ENCODE measurements at regions not wholly inside any gene's neighbourhood (a gene's known extent, or its start where the extent isn't known, plus 50 kb on each side); places are given as distances from the start of the nearest gene placed in this dataset.

- Histone ChIP-seq H3K36me3 (ENCODE audit: control insufficient read depth, insufficient read depth, low read length) (no peaks in the 10 kb centered on the region), H3K9me3 (ENCODE audit: control insufficient read depth, insufficient read depth, low read length) (no peaks in the 10 kb centered on the region), H3K27ac (ENCODE audit: low read length) (no peak overlapping the region), H3K4me1 (ENCODE audit: control insufficient read depth, insufficient read depth, low read length) (no peaks in the 10 kb centered on the region), H3K4me3 (ENCODE audit: low read length) (no peak overlapping the region), H3K27me3 (ENCODE audit: control insufficient read depth, insufficient read depth, low read length) (no peaks in the 10 kb centered on the region)
- no CpG with 5 or more reads among the region's 7 CpGs for WGBS (ENCODE audit: insufficient coverage, insufficient read length)
- no peak for DNase-seq (ENCODE audit: low read depth, low spot score)
These were observed 131.8 kb upstream of the VSTM2B start for GRCh38 chr19:29393915-29394460.

GRCh38 chr19:29395111-29395733, 130.6 kb upstream of the VSTM2B start:
- no peak for DNase-seq (ENCODE audit: low read depth, low spot score)
- H3K36me3 ChIP-seq (ENCODE audit: control insufficient read depth, insufficient read depth, low read length): no peaks in the 10 kb centered on the region
- no peaks in the 10 kb centered on the region for H3K9me3 ChIP-seq (ENCODE audit: control insufficient read depth, insufficient read depth, low read length)
- H3K27ac ChIP-seq (ENCODE audit: low read length): no peak overlapping the region
- no peaks in the 10 kb centered on the region for H3K27me3 ChIP-seq (ENCODE audit: control insufficient read depth, insufficient read depth, low read length)
- no peaks in the 10 kb centered on the region for H3K4me1 ChIP-seq (ENCODE audit: control insufficient read depth, insufficient read depth, low read length)
- WGBS (ENCODE audit: insufficient coverage, insufficient read length): no CpG with 5 or more reads among the region's 13 CpGs
- H3K4me3 ChIP-seq (ENCODE audit: low read length): no peak overlapping the region

GRCh38 chr19:29395734-29396414, 129.9 kb upstream of the VSTM2B start:
- Histone ChIP-seq H3K9me3 (ENCODE audit: control insufficient read depth, insufficient read depth, low read length) (no peaks in the 10 kb centered on the region), H3K4me3 (ENCODE audit: low read length) (no peak overlapping the region), H3K27ac (ENCODE audit: low read length) (no peak overlapping the region), H3K4me1 (ENCODE audit: control insufficient read depth, insufficient read depth, low read length) (no peaks in the 10 kb centered on the region), H3K27me3 (ENCODE audit: control insufficient read depth, insufficient read depth, low read length) (no peaks in the 10 kb centered on the region), H3K36me3 (ENCODE audit: control insufficient read depth, insufficient read depth, low read length) (no peaks in the 10 kb centered on the region)
- WGBS (ENCODE audit: insufficient coverage, insufficient read length): no CpG with 5 or more reads among the region's 4 CpGs
- DNase-seq (ENCODE audit: low read depth, low spot score): no peak

- Histone ChIP-seq H3K27ac (ENCODE audit: low read length) (no peak overlapping the region), H3K36me3 (ENCODE audit: control insufficient read depth, insufficient read depth, low read length) (no peaks in the 10 kb centered on the region), H3K27me3 (ENCODE audit: control insufficient read depth, insufficient read depth, low read length) (no peaks in the 10 kb centered on the region), H3K4me1 (ENCODE audit: control insufficient read depth, insufficient read depth, low read length) (no peaks in the 10 kb centered on the region), H3K9me3 (ENCODE audit: control insufficient read depth, insufficient read depth, low read length) (no peaks in the 10 kb centered on the region), H3K4me3 (ENCODE audit: low read length) (no peak overlapping the region)
- no CpG with 5 or more reads among the region's 2 CpGs for WGBS (ENCODE audit: insufficient coverage, insufficient read length)
- no peak for DNase-seq (ENCODE audit: low read depth, low spot score)
These were observed 128.9 kb upstream of the VSTM2B start for GRCh38 chr19:29396925-29397324.

- H3K27ac ChIP-seq (ENCODE audit: low read length): no peak overlapping the region
- H3K4me3 ChIP-seq (ENCODE audit: low read length): no peak overlapping the region
- no peaks in the 10 kb centered on the region for H3K4me1 ChIP-seq (ENCODE audit: control insufficient read depth, insufficient read depth, low read length)
- H3K9me3 ChIP-seq (ENCODE audit: control insufficient read depth, insufficient read depth, low read length): no peaks in the 10 kb centered on the region
- no peak for DNase-seq (ENCODE audit: low read depth, low spot score)
- H3K36me3 ChIP-seq (ENCODE audit: control insufficient read depth, insufficient read depth, low read length): no peaks in the 10 kb centered on the region
- WGBS (ENCODE audit: insufficient coverage, insufficient read length): no CpG with 5 or more reads among the region's 7 CpGs
- H3K27me3 ChIP-seq (ENCODE audit: control insufficient read depth, insufficient read depth, low read length): no peaks in the 10 kb centered on the region
These were observed 128.0 kb upstream of the VSTM2B start for GRCh38 chr19:29397748-29398147.

GRCh38 chr19:29399804-29400203, 126.0 kb upstream of the VSTM2B start:
- Histone ChIP-seq H3K9me3 (ENCODE audit: control insufficient read depth, insufficient read depth, low read length) (no peaks in the 10 kb centered on the region), H3K4me3 (ENCODE audit: low read length) (no peak overlapping the region), H3K27me3 (ENCODE audit: control insufficient read depth, insufficient read depth, low read length) (no peaks in the 10 kb centered on the region), H3K4me1 (ENCODE audit: control insufficient read depth, insufficient read depth, low read length) (no peaks in the 10 kb centered on the region), H3K27ac (ENCODE audit: low read length) (no peak overlapping the region), H3K36me3 (ENCODE audit: control insufficient read depth, insufficient read depth, low read length) (no peaks in the 10 kb centered on the region)
- no CpG with 5 or more reads among the region's 8 CpGs for WGBS (ENCODE audit: insufficient coverage, insufficient read length)
- DNase-seq (ENCODE audit: low read depth, low spot score): no peak

- no peak overlapping the region for H3K4me3 ChIP-seq (ENCODE audit: low read length)
- no peaks in the 10 kb centered on the region for H3K4me1 ChIP-seq (ENCODE audit: control insufficient read depth, insufficient read depth, low read length)
- WGBS (ENCODE audit: insufficient coverage, insufficient read length): no CpG with 5 or more reads among the region's 23 CpGs
- no peaks in the 10 kb centered on the region for H3K36me3 ChIP-seq (ENCODE audit: control insufficient read depth, insufficient read depth, low read length)
- H3K27ac ChIP-seq (ENCODE audit: low read length): no peak overlapping the region
- no peak for DNase-seq (ENCODE audit: low read depth, low spot score)
- H3K27me3 ChIP-seq (ENCODE audit: control insufficient read depth, insufficient read depth, low read length): no peaks in the 10 kb centered on the region
- H3K9me3 ChIP-seq (ENCODE audit: control insufficient read depth, insufficient read depth, low read length): no peaks in the 10 kb centered on the region
These were observed 124.7 kb upstream of the VSTM2B start for GRCh38 chr19:29400917-29401711.

GRCh38 chr19:29401712-29402421, 123.9 kb upstream of the VSTM2B start:
- no peaks in the 10 kb centered on the region for H3K27me3 ChIP-seq (ENCODE audit: control insufficient read depth, insufficient read depth, low read length)
- no CpG with 5 or more reads among the region's 14 CpGs for WGBS (ENCODE audit: insufficient coverage, insufficient read length)
- H3K4me3 ChIP-seq (ENCODE audit: low read length): no peak overlapping the region

GRCh38 chr19:29402563-29402962, 123.2 kb upstream of the VSTM2B start:
- H3K4me1 ChIP-seq (ENCODE audit: control insufficient read depth, insufficient read depth, low read length): no peaks in the 10 kb centered on the region
- no peaks in the 10 kb centered on the region for H3K36me3 ChIP-seq (ENCODE audit: control insufficient read depth, insufficient read depth, low read length)
- no peak for DNase-seq (ENCODE audit: low read depth, low spot score)
- no CpG with 5 or more reads among the region's 6 CpGs for WGBS (ENCODE audit: insufficient coverage, insufficient read length)
- no peaks in the 10 kb centered on the region for H3K9me3 ChIP-seq (ENCODE audit: control insufficient read depth, insufficient read depth, low read length)
- no peak overlapping the region for H3K27ac ChIP-seq (ENCODE audit: low read length)
- no peak overlapping the region; the same call in 1 of the 2 replicates for H3K4me3 ChIP-seq (ENCODE audit: low read length)
- H3K27me3 ChIP-seq (ENCODE audit: control insufficient read depth, insufficient read depth, low read length): no peaks in the 10 kb centered on the region

More at GRCh38 chr19:29401712-29402421, 123.9 kb upstream of the VSTM2B start:
- H3K4me1 ChIP-seq (ENCODE audit: control insufficient read depth, insufficient read depth, low read length): no peaks in the 10 kb centered on the region
- DNase-seq (ENCODE audit: low read depth, low spot score): no peak
- H3K36me3 ChIP-seq (ENCODE audit: control insufficient read depth, insufficient read depth, low read length): no peaks in the 10 kb centered on the region
- no peaks in the 10 kb centered on the region for H3K9me3 ChIP-seq (ENCODE audit: control insufficient read depth, insufficient read depth, low read length)
- H3K27ac ChIP-seq (ENCODE audit: low read length): no peak overlapping the region

GRCh38 chr19:29404015-29404414, 121.8 kb upstream of the VSTM2B start:
- H3K27me3 ChIP-seq (ENCODE audit: control insufficient read depth, insufficient read depth, low read length): no peaks in the 10 kb centered on the region
- H3K36me3 ChIP-seq (ENCODE audit: control insufficient read depth, insufficient read depth, low read length): no peaks in the 10 kb centered on the region
- no peak overlapping the region for H3K27ac ChIP-seq (ENCODE audit: low read length)
- WGBS (ENCODE audit: insufficient coverage, insufficient read length): no CpG with 5 or more reads among the region's 8 CpGs
- DNase-seq (ENCODE audit: low read depth, low spot score): no peak
- H3K9me3 ChIP-seq (ENCODE audit: control insufficient read depth, insufficient read depth, low read length): no peaks in the 10 kb centered on the region
- no peaks in the 10 kb centered on the region for H3K4me1 ChIP-seq (ENCODE audit: control insufficient read depth, insufficient read depth, low read length)
- H3K4me3 ChIP-seq (ENCODE audit: low read length): no peak overlapping the region

All from iPS DF 6.9 (cell line).